K562 (cell line): ENCODE measurements at regions not wholly inside any gene's neighbourhood (a gene's known extent, or its start where the extent isn't known, plus 50 kb on each side); places are given as distances from the start of the nearest gene placed in this dataset.

ENCODE experiments used
- ATAC-seq: fragments of 200-7000 bp; cut with Tn5 transposase; 3 replicates; pipeline ENCODE4 v1.9.1; 2020; ENCODE audit warnings: moderate library complexity
- BruUV-seq: library from RNA; stranded (reverse); fragments of 400-500 nt; replicated peaks from 2 replicates; lab custom pipeline; 2021; lab: Mats Ljungman, UMichigan
- CTCF ChIA-PET: fragments of 300-600 bp; formaldehyde crosslinking; extraction: SDS; loops from one replicate; lab custom pipeline; 2021; ENCODE audit warnings: low intra/inter-chr PET ratio; lab: Yijun Ruan, JAX
- POLR2A ChIA-PET: fragments of 300-600, 350-650 bp; sonication (Branson Sonifier 250); formaldehyde crosslinking; extraction: SDS; loops from one replicate; lab custom pipeline; 2021; ENCODE audit warnings: antibody characterized with exemption, inconsistent platforms; lab: Yijun Ruan, JAX
- DNase-seq, 4 experiments: peaks; one replicate each; pipeline versions ENCODE4 v3.0.0 to v3.0.0-alpha.2; 2011 to 2018; ENCODE audit warnings: low spot score in 3 of 4, mixed read lengths in 3 of 4; ENCODE audit errors: extremely low read depth in 1 of 4
- FAIRE-seq: peaks from 2 replicates; lab custom pipeline; 2011; peaks lifted over from hg19 to GRCh38; lab: Jason Lieb, UNC
- H2AFZ ChIP-seq: 2 replicates; pipeline ENCODE4 v1.6.0; 2011; ENCODE audit warnings: low read depth, low read length, control low read depth, inconsistent platforms
- H3K27ac ChIP-seq: fragments of 200-600 bp; 3 replicates; pipeline ENCODE4 v1.8.0; 2011; ENCODE audit warnings: low read depth, mild to moderate bottlenecking, control low read depth, inconsistent platforms, low read length, moderate library complexity, mixed read lengths; ENCODE audit errors: extremely low read depth
- H3K27me3 ChIP-seq, 2 experiments: fragments of 300-600 bp in 1 of 2; 2 replicates in 1 of 2; 3 replicates in 1 of 2; pipeline versions ENCODE4 v1.6.0 to v1.8.0; 2011; ENCODE audit warnings: inconsistent platforms in 2 of 2, low read length in 2 of 2, mild to moderate bottlenecking in 1 of 2, mixed read lengths in 1 of 2, moderate library complexity in 1 of 2; ENCODE audit not compliant: control insufficient read depth in 2 of 2, insufficient read depth in 2 of 2
- H3K36me3 ChIP-seq: fragments of 300-600 bp; 3 replicates; pipeline ENCODE4 v1.8.0; 2011; ENCODE audit warnings: mild to moderate bottlenecking, low read length, inconsistent platforms; ENCODE audit not compliant: control insufficient read depth, insufficient read depth
- H3K4me1 ChIP-seq, 2 experiments: fragments of 200-600 bp in 1 of 2; replicated peaks in 1 of 2; 2 replicates in 1 of 2; 3 replicates in 1 of 2; pipeline versions ENCODE4 v1.5.1 to v1.8.0; 2011; ENCODE audit warnings: inconsistent platforms in 2 of 2, low read length in 2 of 2, mild to moderate bottlenecking in 1 of 2, mixed read lengths in 1 of 2, moderate library complexity in 1 of 2; ENCODE audit not compliant: control insufficient read depth in 2 of 2, insufficient read depth in 2 of 2
- H3K4me2 ChIP-seq: 2 replicates; pipeline ENCODE4 v1.6.1; 2011; ENCODE audit warnings: low read length, control low read depth, inconsistent platforms, mixed read lengths; ENCODE audit not compliant: insufficient read depth
- H3K4me3 ChIP-seq: fragments of 200-600 bp; sonication (generic), shearing (Covaris generic); 2 replicates; pipeline ENCODE4 v1.5.1; 2016; ENCODE audit warnings: control low read depth, inconsistent platforms
- H3K79me2 ChIP-seq: fragments of 200-600 bp; 3 replicates; pipeline ENCODE4 v1.8.0; 2011; ENCODE audit warnings: low read length, inconsistent platforms; ENCODE audit not compliant: control insufficient read depth, insufficient read depth
- H3K9ac ChIP-seq, 2 experiments: 2 replicates each; pipeline versions ENCODE4 v1.6.0 to v1.6.1; 2011; ENCODE audit warnings: low read depth in 2 of 2, low read length in 2 of 2, control low read depth in 1 of 2, inconsistent platforms in 1 of 2, mild to moderate bottlenecking in 1 of 2, mixed read lengths in 1 of 2; ENCODE audit not compliant: insufficient read depth in 1 of 2
- H3K9me1 ChIP-seq: one replicate; pipeline ENCODE4 v1.6.0; 2011; ENCODE audit warnings: inconsistent platforms, mild to moderate bottlenecking, low read length, moderate library complexity; ENCODE audit not compliant: control insufficient read depth, insufficient read depth
- H3K9me3 ChIP-seq: replicated peaks from 2 replicates; pipeline ENCODE4 v1.5.1; 2011; ENCODE audit warnings: low read depth, low read length, inconsistent platforms; ENCODE audit not compliant: control insufficient read depth, insufficient read depth
- H4K20me1 ChIP-seq: replicated peaks from 2 replicates; pipeline ENCODE4 v1.6.1; 2011; ENCODE audit warnings: low read length, inconsistent platforms, mixed read lengths; ENCODE audit not compliant: control insufficient read depth, insufficient read depth
- ADNP ChIP-seq: fragments of 200-800 bp; sonication (Bioruptor generic); IDR thresholded peaks from 2 replicates; pipeline ENCODE4 v1.6.1; 2016; ENCODE audit warnings: missing genetic modification characterization, missing compliant biosample characterization
- CHCHD3 ChIP-seq: fragments of 250-450 bp; sonication (Bioruptor Pico); IDR thresholded peaks from 2 replicates; pipeline ENCODE4 v2.1.2; 2022; ENCODE audit warnings: mild to moderate bottlenecking
- FOXJ2 ChIP-seq: fragments of 200-800 bp; sonication (Bioruptor generic); IDR thresholded peaks from 2 replicates; pipeline ENCODE4 v1.6.1; 2016; ENCODE audit warnings: missing genetic modification characterization, missing compliant biosample characterization
- GMEB1 ChIP-seq: fragments of 250-450 bp; sonication (Bioruptor Pico); IDR thresholded peaks from 2 replicates; pipeline ENCODE4 v1.4.0; 2020; ENCODE audit warnings: mild to moderate bottlenecking
- HIVEP1 ChIP-seq: fragments of 250-450 bp; sonication (Bioruptor Pico); IDR thresholded peaks from 2 replicates; pipeline ENCODE4 v1.4.0; 2020; ENCODE audit warnings: mild to moderate bottlenecking
- MIER1 ChIP-seq: fragments of 450-650 bp; IDR thresholded peaks from 2 replicates; pipeline ENCODE4 v1.6.1; 2016; ENCODE audit warnings: antibody characterized with exemption, mild to moderate bottlenecking, low read depth
- MLX ChIP-seq, 2 experiments: fragments of 450-650 bp in 1 of 2; sonication (generic) in 1 of 2; formaldehyde crosslinking; conservative IDR thresholded peaks; 2 replicates each; pipeline versions ENCODE4 v1.4.0 to v1.8.1; 2020 to 2022; ENCODE audit warnings: mild to moderate bottlenecking in 1 of 2, missing genetic modification reagents in 1 of 2
- NFIC ChIP-seq: fragments of 450-650 bp; IDR thresholded peaks from 2 replicates; pipeline ENCODE4 v1.6.1; 2017; ENCODE audit warnings: mild to moderate bottlenecking, inconsistent platforms
- PCBP1 ChIP-seq: fragments of 200-400 bp; formaldehyde crosslinking; IDR thresholded peaks from 2 replicates; pipeline ENCODE4 v1.6.1; 2018; ENCODE audit warnings: mild to moderate bottlenecking, low read depth, low read length; ENCODE audit not compliant: poor library complexity, severe bottlenecking
- ZFX ChIP-seq: sonication (generic); formaldehyde crosslinking; IDR thresholded peaks from 2 replicates; pipeline ENCODE4 v1.8.0; 2022; ENCODE audit warnings: mild to moderate bottlenecking, missing genetic modification reagents, moderate library complexity
- ZNF551 ChIP-seq: fragments of 250-450 bp; sonication (Bioruptor Pico); IDR thresholded peaks from 2 replicates; pipeline ENCODE4 v1.5.0; 2021; ENCODE audit warnings: mild to moderate bottlenecking, moderate library complexity
- ZZZ3 ChIP-seq: fragments of 450-650 bp; IDR thresholded peaks from 2 replicates; pipeline ENCODE4 v1.6.1; 2016; ENCODE audit warnings: antibody characterized with exemption, mild to moderate bottlenecking, moderate library complexity
- whole genome bisulfite sequencing: fragments of 100-300 bp; shearing (Covaris generic); methylation state at CpG from one replicate; pipeline ENCODE4 v1.1.6; 2016; ENCODE audit warnings: low coverage, mixed read lengths; ENCODE audit not compliant: insufficient coverage; ENCODE audit errors: missing lambda C conversion rate; 5-methylcytosine and 5-hydroxymethylcytosine counted together
- in situ Hi-C: fragments of 300-500 bp; cut with MboI; formaldehyde crosslinking; loops from 4 replicates; pipeline ENCODE4 v1.15.0; 2018; ENCODE audit warnings: inconsistent platforms, mixed read lengths
- intact Hi-C: fragments of 100-400 bp; cut with micrococcal nuclease; formaldehyde crosslinking; loops from 2 replicates; pipeline ENCODE4 v1.14.2; 2022
- TF ChIP-seq, protein P1 (sequence below): fragments of 250-450 bp; sonication (Bioruptor Pico); IDR thresholded peaks from 2 replicates; pipeline ENCODE4 v1.5.1; 2021; ENCODE audit warnings: mild to moderate bottlenecking

DNA sequence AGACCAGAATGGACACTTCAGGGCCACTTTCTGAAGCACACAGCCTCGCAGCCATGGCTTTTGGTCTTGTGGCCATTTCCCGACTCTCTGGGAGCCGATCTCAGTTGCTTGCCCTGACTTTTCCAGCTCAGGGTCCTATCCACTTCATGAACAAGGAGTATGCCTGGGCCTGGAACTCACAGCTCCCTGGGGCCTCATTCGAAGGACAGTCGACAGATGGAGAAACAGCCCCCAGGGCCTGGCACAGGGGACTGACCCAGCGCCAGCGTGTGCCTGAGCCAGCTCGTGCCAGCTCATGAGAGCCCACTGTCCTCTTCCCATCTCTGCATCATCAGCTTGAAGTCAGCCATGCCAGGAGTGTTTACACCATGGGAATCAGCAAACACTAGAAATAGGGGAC is 134.6 kb upstream of the GPC1 start:
- no peaks in the 10 kb centered on the region for H3K36me3 ChIP-seq
- in situ Hi-C loops (no loop called here), intact Hi-C loops (no loop called here)
- H3K4me2 ChIP-seq = no peak overlapping the region
- H4K20me1 ChIP-seq = no peaks in the 10 kb centered on the region
- no peaks in the 10 kb centered on the region for H3K9me3 ChIP-seq
- no peaks in the 10 kb centered on the region for H3K79me2 ChIP-seq
- peaks cover 0 to 69% of the 10 kb centered on the region in 2 experiments; a peak in 3 of 5 replicates for H3K27me3 ChIP-seq
- ATAC-seq = no peak
- no peak overlapping the region for H3K9ac ChIP-seq
- no peak for FAIRE-seq
- no peaks in the 10 kb centered on the region for H3K9me1 ChIP-seq
- ChIA-PET CTCF (no interaction called here), POLR2A (interaction anchor here (0.6 kb wide), 1 partner anchor 20 kb away, joined by 3 read pairs; no protein-coding TSS in a partner anchor)
- WGBS = 0% methylated on average over 7 of the region's 8 CpGs
- DNase-seq = no peak
- H3K4me1 ChIP-seq = no peaks in the 10 kb centered on the region
- H2AFZ ChIP-seq = no peak overlapping the region
- TF ChIP-seq ZNF551 (CRISPR knock-in tag) (no peak), GMEB1 (CRISPR knock-in tag) (no peak), ZFX (CRISPR knock-in tag) (no peak)
- BruUV-seq = no TSS peak
- no peak overlapping the region for H3K4me3 ChIP-seq
- no peak overlapping the region for H3K27ac ChIP-seq

- CTCF ChIA-PET = no interaction called here
- in situ Hi-C loops = no loop called here
- no peak for DNase-seq
- TF ChIP-seq HIVEP1 (CRISPR knock-in tag) (no peak), NFIC (no peak), MIER1 (no peak), MLX (CRISPR knock-in tag; conservative IDR thresholded peaks at IDR 0.05) (no peak), ZZZ3 (no peak), PCBP1 (no peak), ADNP (tag) (no peak), FOXJ2 (no peak), CHCHD3 (CRISPR knock-in tag) (no peak)
- TF ChIP-seq, protein P1, sequence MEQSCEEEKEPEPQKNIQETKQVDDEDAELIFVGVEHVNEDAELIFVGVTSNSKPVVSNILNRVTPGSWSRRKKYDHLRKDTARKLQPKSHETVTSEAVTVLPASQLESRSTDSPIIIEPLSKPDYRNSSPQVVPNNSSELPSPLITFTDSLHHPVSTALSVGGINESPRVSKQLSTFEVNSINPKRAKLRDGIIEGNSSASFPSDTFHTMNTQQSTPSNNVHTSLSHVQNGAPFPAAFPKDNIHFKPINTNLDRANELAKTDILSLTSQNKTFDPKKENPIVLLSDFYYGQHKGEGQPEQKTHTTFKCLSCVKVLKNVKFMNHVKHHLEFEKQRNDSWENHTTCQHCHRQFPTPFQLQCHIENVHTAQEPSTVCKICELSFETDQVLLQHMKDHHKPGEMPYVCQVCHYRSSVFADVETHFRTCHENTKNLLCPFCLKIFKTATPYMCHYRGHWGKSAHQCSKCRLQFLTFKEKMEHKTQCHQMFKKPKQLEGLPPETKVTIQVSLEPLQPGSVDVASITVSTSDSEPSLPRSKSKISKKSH (CRISPR knock-in tag) = no peak
Measured at GRCh38 chr2:240301256-240301795, 134.1 kb upstream of the GPC1 start.

More at GRCh38 chr2:240301256-240301795, 134.1 kb upstream of the GPC1 start:
- Histone ChIP-seq H3K9ac (no peak overlapping the region), H3K4me3 (no peak overlapping the region), H3K9me3 (no peaks in the 10 kb centered on the region), H2AFZ (no peak overlapping the region), H3K4me2 (no peak overlapping the region), H3K27ac (no peak overlapping the region), H3K27me3 (peaks cover 0 to 69% of the 10 kb centered on the region in 2 experiments; a peak in 3 of 5 replicates), H4K20me1 (no peaks in the 10 kb centered on the region), H3K9me1 (no peaks in the 10 kb centered on the region), H3K4me1 (no peaks in the 10 kb centered on the region), H3K36me3 (no peaks in the 10 kb centered on the region), H3K79me2 (no peaks in the 10 kb centered on the region)
- intact Hi-C loops = no loop called here
- BruUV-seq = no TSS peak
- FAIRE-seq (no peak), ATAC-seq (no peak)
- POLR2A ChIA-PET = no interaction called here
- WGBS = 0% methylated on average over 10 of the region's 13 CpGs
